ENCODE measurements at regions not wholly inside any gene's neighbourhood (a gene's known extent, or its start where the extent isn't known, plus 50 kb on each side); places are given as distances from the start of the nearest gene placed in this dataset.

DNA sequence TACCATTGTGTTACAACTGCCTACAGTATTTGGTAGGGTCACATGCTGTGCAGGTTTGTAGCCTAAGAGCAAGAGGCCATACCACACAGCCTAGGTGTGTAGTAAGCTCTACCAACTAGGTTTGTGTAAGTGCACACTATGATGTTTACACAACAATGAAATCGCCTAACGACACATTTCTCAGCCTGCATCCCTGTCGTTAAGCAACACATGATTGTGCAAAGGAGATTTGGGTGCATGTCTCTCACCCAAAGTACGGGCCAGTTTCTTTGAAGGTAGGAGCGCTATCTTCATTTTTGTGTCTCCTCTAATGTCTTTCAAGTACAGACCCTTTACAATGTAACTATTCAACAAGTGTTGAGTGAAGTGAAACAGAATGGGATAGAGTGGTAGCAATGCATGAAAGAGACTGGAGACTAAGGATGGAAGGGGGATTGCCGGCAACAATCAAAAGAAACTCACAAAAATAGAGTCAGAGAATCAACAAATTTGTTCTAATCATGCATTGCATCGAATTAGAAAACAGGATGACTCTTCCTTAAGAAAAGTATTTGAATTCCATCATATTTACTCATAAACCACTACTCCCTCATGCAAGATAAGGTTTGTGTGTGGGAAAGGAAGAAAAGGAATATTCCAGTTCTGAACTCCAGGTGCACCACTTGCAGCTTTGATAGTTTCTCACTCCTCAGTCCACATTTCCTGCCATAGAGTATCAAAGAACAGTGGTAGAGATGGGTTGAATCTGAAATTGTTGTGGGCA lies 60.2 kb upstream of the TNFRSF19 start (continued):
- peak; percentile 9; the same call in 1 of the 2 replicates for TF ChIP-seq ZBTB33 (IDR thresholded peaks at IDR 0.05; ENCODE audit: borderline replicate concordance, low read depth)
- no peak for TF ChIP-seq MXI1 (IDR thresholded peaks at IDR 0.05; ENCODE audit: low read depth, low read length)
- peak; percentile 84 for TF ChIP-seq JUND (IDR thresholded peaks at IDR 0.05)
- TF ChIP-seq, protein P1, sequence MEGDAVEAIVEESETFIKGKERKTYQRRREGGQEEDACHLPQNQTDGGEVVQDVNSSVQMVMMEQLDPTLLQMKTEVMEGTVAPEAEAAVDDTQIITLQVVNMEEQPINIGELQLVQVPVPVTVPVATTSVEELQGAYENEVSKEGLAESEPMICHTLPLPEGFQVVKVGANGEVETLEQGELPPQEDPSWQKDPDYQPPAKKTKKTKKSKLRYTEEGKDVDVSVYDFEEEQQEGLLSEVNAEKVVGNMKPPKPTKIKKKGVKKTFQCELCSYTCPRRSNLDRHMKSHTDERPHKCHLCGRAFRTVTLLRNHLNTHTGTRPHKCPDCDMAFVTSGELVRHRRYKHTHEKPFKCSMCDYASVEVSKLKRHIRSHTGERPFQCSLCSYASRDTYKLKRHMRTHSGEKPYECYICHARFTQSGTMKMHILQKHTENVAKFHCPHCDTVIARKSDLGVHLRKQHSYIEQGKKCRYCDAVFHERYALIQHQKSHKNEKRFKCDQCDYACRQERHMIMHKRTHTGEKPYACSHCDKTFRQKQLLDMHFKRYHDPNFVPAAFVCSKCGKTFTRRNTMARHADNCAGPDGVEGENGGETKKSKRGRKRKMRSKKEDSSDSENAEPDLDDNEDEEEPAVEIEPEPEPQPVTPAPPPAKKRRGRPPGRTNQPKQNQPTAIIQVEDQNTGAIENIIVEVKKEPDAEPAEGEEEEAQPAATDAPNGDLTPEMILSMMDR (IDR thresholded peaks at IDR 0.05) = no peak
- no peak for TF ChIP-seq FOXM1 (IDR thresholded peaks at IDR 0.05; ENCODE audit: low read depth)
- no peak for TF ChIP-seq NRF1 (IDR thresholded peaks at IDR 0.05; ENCODE audit: low read depth, low read length)
- TF ChIP-seq USF1 (IDR thresholded peaks at IDR 0.05; ENCODE audit: borderline replicate concordance, low read depth) = no peak
- peak; percentile 73; the same call in 1 of the 2 replicates for TF ChIP-seq FOSL2 (IDR thresholded peaks at IDR 0.05; ENCODE audit: borderline replicate concordance, low read depth)
- TF ChIP-seq TEAD4 (IDR thresholded peaks at IDR 0.05; ENCODE audit: borderline replicate concordance, insufficient read depth) = peak; percentile 78
- TF ChIP-seq POLR2AphosphoS5 (IDR thresholded peaks at IDR 0.05; ENCODE audit: low read depth, low read length) = peak; percentile 41; the same call in 1 of the 2 replicates
- TF ChIP-seq, protein P2, sequence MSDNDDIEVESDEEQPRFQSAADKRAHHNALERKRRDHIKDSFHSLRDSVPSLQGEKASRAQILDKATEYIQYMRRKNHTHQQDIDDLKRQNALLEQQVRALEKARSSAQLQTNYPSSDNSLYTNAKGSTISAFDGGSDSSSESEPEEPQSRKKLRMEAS (IDR thresholded peaks at IDR 0.05; ENCODE audit: low read depth) = peak; percentile 58
- TF ChIP-seq EZH2phosphoT487 (IDR thresholded peaks at IDR 0.05; ENCODE audit: borderline replicate concordance, low read depth) = no peak
- TF ChIP-seq RCOR1 (IDR thresholded peaks at IDR 0.05; ENCODE audit: low read length) = no peak
- no peak for TF ChIP-seq TAF1 (IDR thresholded peaks at IDR 0.05; ENCODE audit: borderline replicate concordance, low read depth, low read length)
- TF ChIP-seq SIN3A (IDR thresholded peaks at IDR 0.05; ENCODE audit: borderline replicate concordance, low read depth, low read length) = no peak
- TF ChIP-seq NFIC (IDR thresholded peaks at IDR 0.05; ENCODE audit: borderline replicate concordance) = peak; percentile 61; the same call in 1 of the 2 replicates
- TF ChIP-seq ELF1 (IDR thresholded peaks at IDR 0.05) = no peak
- peak; percentile 48; the same call in 1 of the 2 replicates for TF ChIP-seq RXRA (IDR thresholded peaks at IDR 0.05; ENCODE audit: borderline replicate concordance, low read depth)

Data from SK-N-SH (cell line).